Adipocyte (in vitro differentiated cells): ENCODE measurements at regions not wholly inside any gene's neighbourhood (a gene's known extent, or its start where the extent isn't known, plus 50 kb on each side); places are given as distances from the start of the nearest gene placed in this dataset.

ENCODE experiments used
- DNase-seq: peaks from one replicate; pipeline ENCODE4 v3.0.0-alpha.2; 2015; ENCODE audit warnings: low read depth
- H3K27me3 ChIP-seq: replicated peaks from 2 replicates; pipeline ENCODE4 v1.7.0; 2013; ENCODE audit warnings: mild to moderate bottlenecking, low read length, moderate library complexity; ENCODE audit not compliant: control insufficient read depth, insufficient read depth
- H3K36me3 ChIP-seq: 2 replicates; pipeline ENCODE4 v1.7.0; 2013; ENCODE audit warnings: low read length, mild to moderate bottlenecking, moderate library complexity; ENCODE audit not compliant: control insufficient read depth, insufficient read depth, severe bottlenecking
- H3K4me1 ChIP-seq: 2 replicates; pipeline ENCODE4 v1.7.0; 2013; ENCODE audit warnings: mild to moderate bottlenecking, low read length, moderate library complexity; ENCODE audit not compliant: control insufficient read depth, insufficient read depth
- H3K4me3 ChIP-seq: 2 replicates; pipeline ENCODE4 v1.7.0; 2013; ENCODE audit warnings: mild to moderate bottlenecking, low read length, moderate library complexity
- H3K9ac ChIP-seq: 2 replicates; pipeline ENCODE4 v1.7.0; 2013; ENCODE audit warnings: mild to moderate bottlenecking, low read length, moderate library complexity
- H3K9me3 ChIP-seq: 2 replicates; pipeline ENCODE4 v1.7.0; 2013; ENCODE audit warnings: mild to moderate bottlenecking, low read length, moderate library complexity; ENCODE audit not compliant: control insufficient read depth

DNA sequence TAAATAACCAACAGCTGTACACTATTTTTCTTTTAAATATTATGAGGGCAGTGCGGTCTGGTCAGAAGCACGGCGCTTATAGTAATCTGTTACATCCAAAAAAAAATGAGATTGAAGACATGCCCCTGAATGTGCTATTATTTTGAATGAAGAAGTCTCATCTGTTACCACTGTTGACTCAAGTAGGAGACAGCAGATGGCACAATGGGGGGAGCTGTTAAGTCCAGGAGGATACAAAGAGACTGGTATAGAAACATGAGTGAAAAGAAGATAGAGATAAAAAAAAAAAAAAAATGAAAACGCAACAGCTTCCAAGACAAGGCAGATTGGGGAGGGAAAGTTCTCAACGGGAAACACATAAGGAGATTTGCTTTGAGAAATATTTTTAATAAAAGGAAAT is 425.5 kb upstream of the PKDCC start:
- Histone ChIP-seq H3K36me3 (no peaks in the 10 kb centered on the region), H3K4me1 (peaks cover 5% of the 10 kb centered on the region), H3K9ac (no peak overlapping the region), H3K27me3 (no peaks in the 10 kb centered on the region), H3K4me3 (no peak overlapping the region), H3K9me3 (no peaks in the 10 kb centered on the region)
- no peak for DNase-seq

GRCh38 chr2:41626936-41627335 is 420.9 kb upstream of the PKDCC start:
- Histone ChIP-seq H3K9me3 (no peaks in the 10 kb centered on the region), H3K36me3 (no peaks in the 10 kb centered on the region), H3K9ac (no peak overlapping the region), H3K27me3 (no peaks in the 10 kb centered on the region), H3K4me3 (no peak overlapping the region), H3K4me1 (peaks cover 5% of the 10 kb centered on the region)
- no peak for DNase-seq

GRCh38 chr2:41634686-41635085 is 413.1 kb upstream of the PKDCC start:
- peaks cover 8% of the 10 kb centered on the region for H3K9me3 ChIP-seq
- no peak overlapping the region for H3K9ac ChIP-seq
- no peak overlapping the region for H3K4me3 ChIP-seq
- H3K27me3 ChIP-seq, result no peaks in the 10 kb centered on the region
- no peaks in the 10 kb centered on the region for H3K4me1 ChIP-seq
- DNase-seq, result no peak
- no peaks in the 10 kb centered on the region for H3K36me3 ChIP-seq

DNA sequence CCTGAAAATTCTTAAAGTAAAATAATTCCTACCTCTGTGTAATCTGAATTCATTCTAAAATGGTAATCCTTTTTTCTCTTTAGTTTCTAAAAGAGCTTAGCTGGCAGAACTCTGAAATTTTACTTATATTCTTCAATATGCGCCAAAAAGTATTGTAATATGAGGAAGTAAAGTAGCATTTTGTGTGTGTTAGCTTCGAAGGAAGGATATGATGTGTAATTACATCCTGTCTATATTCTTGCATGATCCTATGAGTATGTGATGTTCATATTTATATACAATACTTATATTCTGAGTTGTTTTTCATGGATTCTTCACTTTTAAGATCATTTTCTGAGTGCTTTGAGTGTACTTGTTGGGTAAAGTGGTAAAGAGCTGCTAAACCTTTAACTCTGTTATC is 402.9 kb upstream of the PKDCC start:
- Histone ChIP-seq H3K4me3 (no peak overlapping the region), H3K4me1 (peaks cover 4% of the 10 kb centered on the region), H3K9me3 (peaks cover 5% of the 10 kb centered on the region), H3K36me3 (no peaks in the 10 kb centered on the region), H3K9ac (no peak overlapping the region), H3K27me3 (no peaks in the 10 kb centered on the region)
- no peak for DNase-seq

DNA sequence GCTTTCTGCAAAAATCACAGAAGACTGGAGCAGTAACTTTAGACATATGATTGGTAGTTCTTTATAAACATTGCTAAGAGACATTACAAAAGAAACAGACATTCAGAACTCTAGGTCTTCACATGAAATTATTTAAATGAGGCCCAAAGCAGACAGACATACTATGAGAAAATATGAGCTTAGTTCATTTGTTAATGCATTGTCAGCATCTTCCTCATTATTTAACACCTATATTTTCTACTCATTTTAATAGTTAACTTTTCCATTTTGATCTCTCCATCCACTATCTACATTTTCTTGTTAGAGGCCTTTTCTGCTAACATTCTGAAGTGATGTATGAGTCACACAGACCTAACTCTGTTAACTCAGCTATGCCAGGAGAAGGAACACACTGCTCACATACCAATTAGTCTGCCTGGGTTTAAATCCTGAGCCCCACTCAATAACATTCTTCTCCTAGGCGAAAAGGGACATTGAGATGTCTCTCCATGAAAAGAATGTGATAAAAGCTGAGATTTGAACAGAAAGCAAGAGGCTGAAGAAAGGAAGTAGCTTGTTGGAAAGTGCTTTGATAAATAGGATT is 400.3 kb upstream of the PKDCC start:
- peak; percentile 65 for DNase-seq
- H3K9me3 ChIP-seq, result no peaks in the 10 kb centered on the region
- H3K36me3 ChIP-seq, result no peaks in the 10 kb centered on the region

DNA sequence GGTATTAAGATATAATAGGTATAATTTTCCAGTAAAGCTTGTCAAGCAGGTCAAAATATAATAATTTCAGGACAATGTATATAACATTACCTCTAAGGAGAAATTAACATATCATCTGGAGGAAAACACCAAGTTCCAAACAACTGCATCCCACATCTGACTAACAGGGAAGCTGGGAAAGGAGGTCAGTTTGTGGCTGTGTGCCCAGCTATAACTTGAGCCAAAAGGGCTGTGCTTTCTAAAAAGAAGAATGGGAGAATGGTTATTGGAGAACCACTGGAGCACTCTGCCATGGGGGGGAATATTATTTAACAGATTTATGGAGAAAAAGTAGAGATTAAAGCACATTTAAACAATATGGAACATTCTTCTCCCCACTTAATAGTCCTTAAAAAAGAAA is 390.6 kb upstream of the PKDCC start:
- Histone ChIP-seq H3K9ac (no peak overlapping the region), H3K27me3 (no peaks in the 10 kb centered on the region), H3K4me1 (no peaks in the 10 kb centered on the region), H3K36me3 (no peaks in the 10 kb centered on the region), H3K4me3 (no peak overlapping the region), H3K9me3 (no peaks in the 10 kb centered on the region)
- DNase-seq, result no peak

More for the DNA sequence above, 400.3 kb upstream of the PKDCC start:
- Histone ChIP-seq H3K9ac (no peak overlapping the region), H3K4me1 (peaks cover 4% of the 10 kb centered on the region), H3K4me3 (no peak overlapping the region), H3K27me3 (no peaks in the 10 kb centered on the region)

- H3K4me3 ChIP-seq, result no peak overlapping the region
- DNase-seq, result no peak
- H3K27me3 ChIP-seq, result no peaks in the 10 kb centered on the region
- no peaks in the 10 kb centered on the region for H3K36me3 ChIP-seq
- no peaks in the 10 kb centered on the region for H3K9me3 ChIP-seq
- H3K9ac ChIP-seq, result no peak overlapping the region
- H3K4me1 ChIP-seq, result no peaks in the 10 kb centered on the region
Measured at GRCh38 chr2:41659758-41660157, 388.1 kb upstream of the PKDCC start.

GRCh38 chr2:41662461-41662860 is 385.4 kb upstream of the PKDCC start:
- H3K36me3 ChIP-seq, result no peaks in the 10 kb centered on the region
- DNase-seq, result no peak
- H3K9ac ChIP-seq, result no peak overlapping the region

GRCh38 chr2:41663056-41663455 is 384.8 kb upstream of the PKDCC start:
- Histone ChIP-seq H3K9ac (no peak overlapping the region), H3K36me3 (no peaks in the 10 kb centered on the region), H3K4me3 (no peak overlapping the region), H3K27me3 (no peaks in the 10 kb centered on the region), H3K4me1 (no peaks in the 10 kb centered on the region), H3K9me3 (no peaks in the 10 kb centered on the region)
- no peak for DNase-seq

More at GRCh38 chr2:41662461-41662860, 385.4 kb upstream of the PKDCC start:
- H3K9me3 ChIP-seq, result no peaks in the 10 kb centered on the region
- H3K4me3 ChIP-seq, result no peak overlapping the region
- no peaks in the 10 kb centered on the region for H3K4me1 ChIP-seq
- no peaks in the 10 kb centered on the region for H3K27me3 ChIP-seq

DNA sequence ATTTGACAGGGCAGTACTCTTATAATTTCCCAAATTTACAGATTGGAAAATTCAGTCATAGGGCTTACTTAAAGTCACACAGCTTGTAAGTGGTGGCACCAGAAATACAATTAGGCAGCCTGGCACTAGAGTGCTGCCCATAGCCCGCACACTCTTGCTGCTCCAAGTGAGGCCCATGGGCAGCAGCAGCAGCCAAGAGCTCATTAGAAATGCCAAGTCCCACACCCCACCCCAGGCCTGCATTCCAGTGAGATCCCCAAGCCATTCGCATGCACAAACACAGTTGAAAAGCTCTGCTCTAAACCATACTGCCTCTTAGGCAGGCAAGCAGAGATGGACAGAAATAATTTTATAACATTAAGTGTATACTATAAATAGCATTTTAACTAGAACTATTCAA is 379.3 kb upstream of the PKDCC start:
- H3K4me1 ChIP-seq, result no peaks in the 10 kb centered on the region
- H3K9ac ChIP-seq, result no peak overlapping the region
- no peaks in the 10 kb centered on the region for H3K27me3 ChIP-seq
- no peak overlapping the region for H3K4me3 ChIP-seq
- no peaks in the 10 kb centered on the region for H3K36me3 ChIP-seq
- no peaks in the 10 kb centered on the region for H3K9me3 ChIP-seq
- DNase-seq, result peak; percentile 10

DNA sequence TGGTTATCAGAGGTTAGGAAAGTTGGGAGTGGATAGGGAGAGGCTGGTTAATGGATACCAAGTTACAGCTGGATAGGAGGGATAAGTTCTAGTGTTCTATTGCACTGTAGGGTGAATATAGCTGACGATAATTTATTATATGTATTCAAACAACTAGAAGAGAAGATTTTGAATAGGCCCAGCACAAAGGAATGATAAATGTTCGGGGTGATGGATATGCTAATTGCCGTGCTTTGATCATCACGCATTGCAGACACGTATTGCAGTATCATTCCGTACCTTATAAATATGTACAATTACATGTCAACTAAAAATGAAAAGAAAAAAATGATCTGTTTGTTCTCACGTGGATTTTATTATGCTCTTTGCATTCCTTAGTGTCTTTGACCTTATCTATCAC is 369.2 kb upstream of the PKDCC start:
- DNase-seq, result no peak
- H3K4me3 ChIP-seq, result no peak overlapping the region
- no peaks in the 10 kb centered on the region for H3K4me1 ChIP-seq

DNA sequence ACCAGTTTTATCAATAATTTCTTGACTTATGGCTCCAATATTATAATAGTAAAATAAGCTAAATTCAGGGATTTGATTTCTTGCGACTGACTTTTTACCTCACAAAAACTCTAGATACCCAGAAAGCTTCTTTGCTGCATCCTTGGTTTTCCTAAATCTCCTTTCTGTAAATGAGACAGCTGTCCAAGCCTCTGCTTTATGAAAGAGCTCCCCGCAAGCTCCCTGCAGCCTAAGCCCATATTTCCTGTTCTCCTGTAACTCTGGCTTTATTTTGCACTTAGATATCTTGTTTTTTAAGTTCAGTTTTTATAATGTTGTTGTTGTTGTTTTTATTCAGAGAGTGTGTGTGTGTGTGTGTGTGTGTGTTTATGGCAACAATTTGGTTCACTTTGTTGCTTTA is 361.7 kb upstream of the PKDCC start:
- Histone ChIP-seq H3K27me3 (no peaks in the 10 kb centered on the region), H3K9ac (no peak overlapping the region), H3K4me1 (no peaks in the 10 kb centered on the region), H3K4me3 (no peak overlapping the region), H3K9me3 (peaks cover 5% of the 10 kb centered on the region), H3K36me3 (no peaks in the 10 kb centered on the region)
- DNase-seq, result no peak

More for the DNA sequence above, 369.2 kb upstream of the PKDCC start:
- Histone ChIP-seq H3K9ac (no peak overlapping the region), H3K9me3 (peaks cover 5% of the 10 kb centered on the region), H3K36me3 (no peaks in the 10 kb centered on the region), H3K27me3 (no peaks in the 10 kb centered on the region)
